ENCODE measurements at regions not wholly inside any gene's neighbourhood (a gene's known extent, or its start where the extent isn't known, plus 50 kb on each side); places are given as distances from the start of the nearest gene placed in this dataset.

DNA sequence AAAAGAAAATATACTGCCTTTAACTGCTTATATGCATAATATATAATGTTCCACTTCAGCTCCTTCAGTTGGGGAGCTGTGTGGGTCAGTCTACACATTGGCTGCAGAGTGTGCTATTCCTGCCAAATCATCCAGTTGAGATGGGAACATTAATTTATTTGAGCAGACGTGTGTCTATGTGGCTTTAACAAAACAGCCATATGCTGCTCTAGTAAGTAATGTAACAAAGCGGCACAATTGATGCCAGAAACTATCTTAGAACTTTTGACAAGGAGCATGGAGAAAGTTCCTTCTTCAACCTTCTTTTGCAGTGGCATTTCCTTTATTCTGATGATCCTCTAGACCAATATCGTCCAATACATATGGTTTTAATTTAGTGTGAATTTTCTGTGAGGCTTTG, 285.9 kb upstream of the C1orf87 start:
- Histone ChIP-seq H3K4me3 (replicated peaks in 1 of 3; ENCODE audit: low read depth in 2 of 3, low read length in 3 of 3) (no peak overlapping the region), H3K9ac (ENCODE audit: insufficient read depth, low read length, poor library complexity, severe bottlenecking) (no peak overlapping the region), H2AFZ (ENCODE audit: insufficient read depth, low read depth, low read length, poor library complexity, severe bottlenecking) (no peak overlapping the region), H3K27ac (ENCODE audit: low read depth in 1 of 2, low read length in 2 of 2) (no peak overlapping the region), H3K79me2 (ENCODE audit: insufficient read depth, low read length) (no peaks in the 10 kb centered on the region), H3K4me1 (ENCODE audit: control insufficient read depth in 1 of 2, insufficient read depth in 2 of 2, low read length in 2 of 2) (no peaks in the 10 kb centered on the region), H3K9me3 (replicated peaks in 1 of 2; ENCODE audit: control insufficient read depth in 1 of 2, insufficient read depth in 1 of 2, low read length in 2 of 2) (no peaks in the 10 kb centered on the region), H4K20me1 (ENCODE audit: insufficient read depth, low read length) (no peaks in the 10 kb centered on the region), H3K4me2 (replicated peaks; ENCODE audit: extremely low read depth, low read length, poor library complexity, severe bottlenecking) (no peak overlapping the region), H3K27me3 (ENCODE audit: control insufficient read depth in 2 of 2, insufficient read depth in 2 of 2, low read length in 2 of 2) (no peaks in the 10 kb centered on the region), H3K36me3 (replicated peaks in 1 of 2; ENCODE audit: control insufficient read depth in 1 of 2, insufficient read depth in 2 of 2, low read length in 2 of 2) (no peaks in the 10 kb centered on the region)
- no peaks in the 10 kb centered on the region for H3K27me3 Mint-ChIP-seq (ENCODE audit: low read depth in 3 of 3)
- TF ChIP-seq, protein P1, sequence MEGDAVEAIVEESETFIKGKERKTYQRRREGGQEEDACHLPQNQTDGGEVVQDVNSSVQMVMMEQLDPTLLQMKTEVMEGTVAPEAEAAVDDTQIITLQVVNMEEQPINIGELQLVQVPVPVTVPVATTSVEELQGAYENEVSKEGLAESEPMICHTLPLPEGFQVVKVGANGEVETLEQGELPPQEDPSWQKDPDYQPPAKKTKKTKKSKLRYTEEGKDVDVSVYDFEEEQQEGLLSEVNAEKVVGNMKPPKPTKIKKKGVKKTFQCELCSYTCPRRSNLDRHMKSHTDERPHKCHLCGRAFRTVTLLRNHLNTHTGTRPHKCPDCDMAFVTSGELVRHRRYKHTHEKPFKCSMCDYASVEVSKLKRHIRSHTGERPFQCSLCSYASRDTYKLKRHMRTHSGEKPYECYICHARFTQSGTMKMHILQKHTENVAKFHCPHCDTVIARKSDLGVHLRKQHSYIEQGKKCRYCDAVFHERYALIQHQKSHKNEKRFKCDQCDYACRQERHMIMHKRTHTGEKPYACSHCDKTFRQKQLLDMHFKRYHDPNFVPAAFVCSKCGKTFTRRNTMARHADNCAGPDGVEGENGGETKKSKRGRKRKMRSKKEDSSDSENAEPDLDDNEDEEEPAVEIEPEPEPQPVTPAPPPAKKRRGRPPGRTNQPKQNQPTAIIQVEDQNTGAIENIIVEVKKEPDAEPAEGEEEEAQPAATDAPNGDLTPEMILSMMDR (IDR thresholded peaks at IDR 0.05), result no peak
- DNase-seq, result no peak
- H3K36me3 Mint-ChIP-seq, result no peaks in the 10 kb centered on the region
- 71% methylated on average over 1 of the region's 3 CpGs for WGBS (ENCODE audit: insufficient coverage)
- H3K9me3 Mint-ChIP-seq, result peaks cover 3 to 10% (median 6%) of the 10 kb centered on the region in 7 donors
- intact Hi-C loops (cut with micrococcal nuclease), result no loop called here
- no peak overlapping the region for H3K4me3 Mint-ChIP-seq
- no peak overlapping the region for H3K27ac Mint-ChIP-seq
- H3K4me1 Mint-ChIP-seq, result no peaks in the 10 kb centered on the region

DNA sequence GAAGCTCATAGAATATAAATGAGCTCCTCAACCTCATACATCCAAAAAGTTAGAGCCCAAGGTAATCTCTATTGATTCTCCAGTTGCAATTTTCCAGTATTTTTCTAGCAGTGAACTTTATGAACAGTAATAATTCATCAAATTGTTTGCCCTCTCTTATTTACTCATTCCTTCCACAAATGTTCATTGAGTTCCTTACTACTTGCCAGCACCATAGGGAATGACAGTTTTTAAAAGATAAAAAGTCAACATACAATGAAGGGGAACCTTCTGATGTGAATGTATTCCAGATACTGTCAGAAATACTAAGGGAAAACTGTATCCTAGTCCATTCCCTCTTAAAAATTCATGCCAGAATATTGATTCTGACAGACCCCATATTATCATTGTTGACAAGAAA, 277.0 kb upstream of the C1orf87 start:
- H3K9me3 Mint-ChIP-seq, result peaks cover 0 to 7% (median 0%) of the 10 kb centered on the region in 7 donors

More for the DNA sequence above, 277.0 kb upstream of the C1orf87 start:
- Mint-ChIP-seq H3K36me3 (no peaks in the 10 kb centered on the region), H3K27me3 (ENCODE audit: low read depth in 3 of 3) (no peaks in the 10 kb centered on the region), H3K4me3 (no peak overlapping the region), H3K4me1 (no peaks in the 10 kb centered on the region), H3K27ac (no peak overlapping the region)
- Histone ChIP-seq H2AFZ (ENCODE audit: insufficient read depth, low read depth, low read length, poor library complexity, severe bottlenecking) (no peak overlapping the region), H3K4me2 (replicated peaks; ENCODE audit: extremely low read depth, low read length, poor library complexity, severe bottlenecking) (no peak overlapping the region), H3K9ac (ENCODE audit: insufficient read depth, low read length, poor library complexity, severe bottlenecking) (no peak overlapping the region), H4K20me1 (ENCODE audit: insufficient read depth, low read length) (no peaks in the 10 kb centered on the region), H3K9me3 (replicated peaks in 1 of 2; ENCODE audit: control insufficient read depth in 1 of 2, insufficient read depth in 1 of 2, low read length in 2 of 2) (no peaks in the 10 kb centered on the region), H3K79me2 (ENCODE audit: insufficient read depth, low read length) (no peaks in the 10 kb centered on the region), H3K36me3 (replicated peaks in 1 of 2; ENCODE audit: control insufficient read depth in 1 of 2, insufficient read depth in 2 of 2, low read length in 2 of 2) (no peaks in the 10 kb centered on the region), H3K27ac (ENCODE audit: low read depth in 1 of 2, low read length in 2 of 2) (no peak overlapping the region), H3K4me1 (ENCODE audit: control insufficient read depth in 1 of 2, insufficient read depth in 2 of 2, low read length in 2 of 2) (no peaks in the 10 kb centered on the region), H3K27me3 (ENCODE audit: control insufficient read depth in 2 of 2, insufficient read depth in 2 of 2, low read length in 2 of 2) (no peaks in the 10 kb centered on the region), H3K4me3 (replicated peaks in 1 of 3; ENCODE audit: low read depth in 2 of 3, low read length in 3 of 3) (no peak overlapping the region)
- intact Hi-C loops (cut with micrococcal nuclease), result no loop called here
- TF ChIP-seq, protein P1 (IDR thresholded peaks at IDR 0.05), result no peak
- DNase-seq, result no peak
